HEK293 (cell line): ENCODE measurements at regions not wholly inside any gene's neighbourhood (a gene's known extent, or its start where the extent isn't known, plus 50 kb on each side); places are given as distances from the start of the nearest gene placed in this dataset.

ENCODE experiments used
- GFI1B ChIP-seq: fragments of 450-650 bp; formaldehyde crosslinking; IDR thresholded peaks from 2 replicates; pipeline ENCODE4 v1.5.1; 2016; ENCODE audit warnings: missing biosample characterization, missing genetic modification characterization
- HOXA7 ChIP-seq: sonication (generic); formaldehyde crosslinking; IDR thresholded peaks from 2 replicates; pipeline ENCODE4 v1.8.1; 2022; ENCODE audit warnings: missing genetic modification reagents, borderline replicate concordance
- PRDM6 ChIP-seq: fragments of 450-650 bp; formaldehyde crosslinking; IDR thresholded peaks from 2 replicates; pipeline ENCODE4 v1.5.1; 2017; ENCODE audit warnings: missing biosample characterization, missing genetic modification characterization
- RBAK ChIP-seq: fragments of 450-650 bp; formaldehyde crosslinking; IDR thresholded peaks from 2 replicates; pipeline ENCODE4 v1.5.1; 2016; ENCODE audit warnings: missing biosample characterization, missing genetic modification characterization
- WT1 ChIP-seq: fragments of 450-650 bp; formaldehyde crosslinking; IDR thresholded peaks from 2 replicates; pipeline ENCODE4 v1.5.1; 2016; ENCODE audit warnings: missing biosample characterization, missing genetic modification characterization
- ZBTB1 ChIP-seq: fragments of 450-650 bp; formaldehyde crosslinking; IDR thresholded peaks from 2 replicates; pipeline ENCODE4 v1.5.1; 2016; ENCODE audit warnings: missing biosample characterization, missing genetic modification characterization
- ZEB2 ChIP-seq: fragments of 450-650 bp; formaldehyde crosslinking; IDR thresholded peaks from 2 replicates; pipeline ENCODE4 v1.5.1; 2016; ENCODE audit warnings: missing biosample characterization, missing genetic modification characterization
- ZFP41 ChIP-seq: fragments of 450-650 bp; formaldehyde crosslinking; IDR thresholded peaks from 2 replicates; pipeline ENCODE4 v1.5.1; 2016; ENCODE audit warnings: missing biosample characterization, missing genetic modification characterization, borderline replicate concordance
- ZNF112 ChIP-seq: fragments of 450-650 bp; formaldehyde crosslinking; IDR thresholded peaks from 2 replicates; pipeline ENCODE4 v1.5.0; 2017; ENCODE audit warnings: missing biosample characterization, missing genetic modification characterization
- ZNF121 ChIP-seq: fragments of 450-650 bp; formaldehyde crosslinking; IDR thresholded peaks from 2 replicates; pipeline ENCODE4 v1.5.1; 2016; ENCODE audit warnings: missing biosample characterization, missing genetic modification characterization
- ZNF132 ChIP-seq: fragments of 450-650 bp; formaldehyde crosslinking; IDR thresholded peaks from 2 replicates; pipeline ENCODE4 v1.5.1; 2017; ENCODE audit warnings: missing biosample characterization, missing genetic modification characterization, borderline replicate concordance
- ZNF19 ChIP-seq: fragments of 450-650 bp; formaldehyde crosslinking; IDR thresholded peaks from 2 replicates; pipeline ENCODE4; 2016; ENCODE audit warnings: missing biosample characterization, missing genetic modification characterization, low read depth
- ZNF2 ChIP-seq: fragments of 450-650 bp; formaldehyde crosslinking; IDR thresholded peaks from 2 replicates; pipeline ENCODE4 v1.5.1; 2016; ENCODE audit warnings: missing biosample characterization, missing genetic modification characterization
- ZNF221 ChIP-seq: fragments of 450-650 bp; formaldehyde crosslinking; IDR thresholded peaks from 2 replicates; pipeline ENCODE4 v1.5.1; 2017; ENCODE audit warnings: missing biosample characterization, missing genetic modification characterization, borderline replicate concordance
- ZNF280D ChIP-seq: fragments of 450-650 bp; formaldehyde crosslinking; IDR thresholded peaks from 2 replicates; pipeline ENCODE4 v1.5.1; 2016; ENCODE audit warnings: missing biosample characterization, missing genetic modification characterization
- ZNF426 ChIP-seq: fragments of 450-650 bp; formaldehyde crosslinking; IDR thresholded peaks from 2 replicates; pipeline ENCODE4 v1.5.1; 2017; ENCODE audit warnings: missing biosample characterization, missing genetic modification characterization, mild to moderate bottlenecking, inconsistent platforms, moderate library complexity
- ZNF473 ChIP-seq: fragments of 450-650 bp; formaldehyde crosslinking; IDR thresholded peaks from 2 replicates; pipeline ENCODE4 v1.5.1; 2017; ENCODE audit warnings: missing biosample characterization, missing genetic modification characterization
- ZNF521 ChIP-seq: fragments of 450-650 bp; formaldehyde crosslinking; IDR thresholded peaks from 2 replicates; pipeline ENCODE4 v1.5.1; 2017; ENCODE audit warnings: missing biosample characterization, mild to moderate bottlenecking, missing genetic modification characterization
- ZNF558 ChIP-seq: fragments of 450-650 bp; formaldehyde crosslinking; IDR thresholded peaks from 2 replicates; pipeline ENCODE4 v1.5.1; 2016; ENCODE audit warnings: missing biosample characterization, missing genetic modification characterization
- ZNF585B ChIP-seq: fragments of 450-650 bp; formaldehyde crosslinking; IDR thresholded peaks from 2 replicates; pipeline ENCODE4 v1.5.1; 2016; ENCODE audit warnings: missing biosample characterization, missing genetic modification characterization
- ZNF600 ChIP-seq: fragments of 450-650 bp; formaldehyde crosslinking; IDR thresholded peaks from 2 replicates; pipeline ENCODE4 v1.5.1; 2016; ENCODE audit warnings: missing biosample characterization, missing genetic modification characterization
- ZNF624 ChIP-seq: fragments of 450-650 bp; formaldehyde crosslinking; IDR thresholded peaks from 2 replicates; pipeline ENCODE4 v1.5.1; 2017; ENCODE audit warnings: missing biosample characterization, missing genetic modification characterization
- ZNF664 ChIP-seq: fragments of 450-650 bp; formaldehyde crosslinking; IDR thresholded peaks from 2 replicates; pipeline ENCODE4 v1.5.1; 2016; ENCODE audit warnings: missing biosample characterization, missing genetic modification characterization
- ZNF677 ChIP-seq: fragments of 450-650 bp; IDR thresholded peaks from 2 replicates; pipeline ENCODE4 v1.5.0; 2018; ENCODE audit warnings: missing biosample characterization, mild to moderate bottlenecking, missing genetic modification characterization, moderate library complexity
- ZNF701 ChIP-seq: fragments of 450-650 bp; formaldehyde crosslinking; IDR thresholded peaks from 2 replicates; pipeline ENCODE4 v1.5.1; 2016; ENCODE audit warnings: missing biosample characterization, missing genetic modification characterization
- ZNF785 ChIP-seq: fragments of 450-650 bp; formaldehyde crosslinking; IDR thresholded peaks from 2 replicates; pipeline ENCODE4 v1.5.1; 2016; ENCODE audit warnings: missing biosample characterization, missing genetic modification characterization
- TF ChIP-seq, protein P1 (sequence below): fragments of 450-650 bp; formaldehyde crosslinking; IDR thresholded peaks from 2 replicates; pipeline ENCODE4 v1.5.1; 2016; ENCODE audit warnings: missing biosample characterization, missing genetic modification characterization, borderline replicate concordance
- TF ChIP-seq, protein P2 (sequence below): fragments of 450-650 bp; formaldehyde crosslinking; IDR thresholded peaks from 2 replicates; pipeline ENCODE4 v1.5.1; 2016; ENCODE audit warnings: missing biosample characterization, missing genetic modification characterization
- TF ChIP-seq, protein P3 (sequence below): fragments of 450-650 bp; formaldehyde crosslinking; IDR thresholded peaks from 2 replicates; pipeline ENCODE4 v1.5.1; 2016; ENCODE audit warnings: missing biosample characterization, missing genetic modification characterization

DNA sequence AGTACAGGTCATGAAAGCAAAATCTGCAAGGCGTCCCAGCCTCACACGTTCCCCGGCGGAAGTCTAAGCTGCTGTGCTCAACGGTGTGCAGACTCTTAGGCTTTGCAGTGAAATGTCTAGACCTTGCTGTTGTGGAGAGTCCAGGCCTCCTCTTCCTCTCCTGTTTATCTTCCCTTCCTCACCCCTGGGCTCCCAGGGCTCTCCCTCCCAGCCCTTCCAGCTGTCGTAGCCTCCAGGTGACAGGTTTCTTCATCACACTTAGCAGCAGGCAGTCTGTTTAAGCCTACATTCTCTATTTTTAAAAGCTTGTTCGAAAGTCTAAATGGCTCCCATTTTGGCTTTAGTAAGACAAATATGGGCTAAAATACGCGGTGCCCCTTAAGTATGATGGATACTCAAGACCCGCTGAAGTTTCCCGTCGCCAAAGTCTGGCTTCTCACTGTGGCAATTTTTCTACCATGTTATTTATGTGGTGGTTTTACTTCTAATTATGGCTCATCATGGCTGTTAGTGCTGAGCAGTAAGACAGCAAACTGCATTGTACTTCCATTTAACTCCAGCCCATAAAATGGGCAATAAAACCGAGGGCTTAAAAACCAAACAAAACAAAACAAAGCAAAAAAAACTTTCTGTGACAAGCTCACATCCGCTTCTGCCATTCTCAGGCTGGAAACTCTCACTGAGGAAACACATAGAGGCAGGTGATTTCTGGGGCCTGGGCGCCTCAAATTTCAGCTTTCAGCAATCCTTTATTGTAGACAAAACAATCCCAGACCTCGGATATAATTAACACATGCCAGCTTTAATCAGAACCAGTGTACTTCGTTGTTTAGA lies 243.2 kb downstream of the SNX10 start (continued):
- TF ChIP-seq ZNF221 (tag by site-specific recombination) (no peak), ZFP41 (tag by site-specific recombination) (no peak), ZNF121 (tag by site-specific recombination) (no peak), ZNF785 (tag by site-specific recombination) (no peak), ZNF677 (tag by site-specific recombination) (no peak), ZNF112 (tag by site-specific recombination) (no peak), PRDM6 (tag by site-specific recombination) (peak; percentile 100), ZNF664 (tag by site-specific recombination) (peak; percentile 34; the same call in 1 of the 2 replicates), ZNF521 (tag by site-specific recombination) (no peak), RBAK (tag by site-specific recombination) (no peak), GFI1B (peak; percentile 88), ZNF132 (no peak), ZNF19 (no peak), ZBTB1 (tag by site-specific recombination) (peak; percentile 28; the same call in 1 of the 2 replicates), HOXA7 (CRISPR knock-in tag) (no peak), ZNF280D (tag by site-specific recombination) (no peak), ZEB2 (peak; percentile 74; the same call in 1 of the 2 replicates), ZNF2 (tag by site-specific recombination) (peak; percentile 79), ZNF558 (tag by site-specific recombination) (no peak), ZNF585B (tag by site-specific recombination) (no peak), WT1 (tag by site-specific recombination) (peak; percentile 88), ZNF426 (tag by site-specific recombination) (no peak), ZNF701 (tag by site-specific recombination) (no peak), ZNF600 (tag by site-specific recombination) (no peak), ZNF624 (no peak), ZNF473 (no peak)
- TF ChIP-seq, protein P1, sequence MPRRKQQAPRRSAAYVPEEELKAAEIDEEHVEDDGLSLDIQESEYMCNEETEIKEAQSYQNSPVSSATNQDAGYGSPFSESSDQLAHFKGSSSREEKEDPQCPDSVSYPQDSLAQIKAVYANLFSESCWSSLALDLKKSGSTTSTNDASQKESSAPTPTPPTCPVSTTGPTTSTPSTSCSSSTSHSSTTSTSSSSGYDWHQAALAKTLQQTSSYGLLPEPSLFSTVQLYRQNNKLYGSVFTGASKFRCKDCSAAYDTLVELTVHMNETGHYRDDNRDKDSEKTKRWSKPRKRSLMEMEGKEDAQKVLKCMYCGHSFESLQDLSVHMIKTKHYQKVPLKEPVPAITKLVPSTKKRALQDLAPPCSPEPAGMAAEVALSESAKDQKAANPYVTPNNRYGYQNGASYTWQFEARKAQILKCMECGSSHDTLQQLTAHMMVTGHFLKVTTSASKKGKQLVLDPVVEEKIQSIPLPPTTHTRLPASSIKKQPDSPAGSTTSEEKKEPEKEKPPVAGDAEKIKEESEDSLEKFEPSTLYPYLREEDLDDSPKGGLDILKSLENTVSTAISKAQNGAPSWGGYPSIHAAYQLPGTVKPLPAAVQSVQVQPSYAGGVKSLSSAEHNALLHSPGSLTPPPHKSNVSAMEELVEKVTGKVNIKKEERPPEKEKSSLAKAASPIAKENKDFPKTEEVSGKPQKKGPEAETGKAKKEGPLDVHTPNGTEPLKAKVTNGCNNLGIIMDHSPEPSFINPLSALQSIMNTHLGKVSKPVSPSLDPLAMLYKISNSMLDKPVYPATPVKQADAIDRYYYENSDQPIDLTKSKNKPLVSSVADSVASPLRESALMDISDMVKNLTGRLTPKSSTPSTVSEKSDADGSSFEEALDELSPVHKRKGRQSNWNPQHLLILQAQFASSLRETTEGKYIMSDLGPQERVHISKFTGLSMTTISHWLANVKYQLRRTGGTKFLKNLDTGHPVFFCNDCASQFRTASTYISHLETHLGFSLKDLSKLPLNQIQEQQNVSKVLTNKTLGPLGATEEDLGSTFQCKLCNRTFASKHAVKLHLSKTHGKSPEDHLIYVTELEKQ (tag by site-specific recombination), result peak; percentile 82
- TF ChIP-seq, protein P2, sequence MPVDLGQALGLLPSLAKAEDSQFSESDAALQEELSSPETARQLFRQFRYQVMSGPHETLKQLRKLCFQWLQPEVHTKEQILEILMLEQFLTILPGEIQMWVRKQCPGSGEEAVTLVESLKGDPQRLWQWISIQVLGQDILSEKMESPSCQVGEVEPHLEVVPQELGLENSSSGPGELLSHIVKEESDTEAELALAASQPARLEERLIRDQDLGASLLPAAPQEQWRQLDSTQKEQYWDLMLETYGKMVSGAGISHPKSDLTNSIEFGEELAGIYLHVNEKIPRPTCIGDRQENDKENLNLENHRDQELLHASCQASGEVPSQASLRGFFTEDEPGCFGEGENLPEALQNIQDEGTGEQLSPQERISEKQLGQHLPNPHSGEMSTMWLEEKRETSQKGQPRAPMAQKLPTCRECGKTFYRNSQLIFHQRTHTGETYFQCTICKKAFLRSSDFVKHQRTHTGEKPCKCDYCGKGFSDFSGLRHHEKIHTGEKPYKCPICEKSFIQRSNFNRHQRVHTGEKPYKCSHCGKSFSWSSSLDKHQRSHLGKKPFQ (tag by site-specific recombination), result peak; percentile 69; the same call in 1 of the 2 replicates
- TF ChIP-seq, protein P3, sequence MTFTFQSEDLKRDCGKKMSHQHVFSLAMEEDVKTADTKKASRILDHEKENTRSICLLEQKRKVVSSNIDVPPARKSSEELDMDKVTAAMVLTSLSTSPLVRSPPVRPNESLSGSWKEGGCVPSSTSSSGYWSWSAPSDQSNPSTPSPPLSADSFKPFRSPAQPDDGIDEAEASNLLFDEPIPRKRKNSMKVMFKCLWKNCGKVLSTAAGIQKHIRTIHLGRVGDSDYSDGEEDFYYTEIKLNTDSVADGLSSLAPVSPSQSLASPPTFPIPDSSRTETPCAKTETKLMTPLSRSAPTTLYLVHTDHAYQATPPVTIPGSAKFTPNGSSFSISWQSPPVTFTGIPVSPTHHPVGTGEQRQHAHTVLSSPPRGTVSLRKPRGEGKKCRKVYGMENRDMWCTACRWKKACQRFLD (tag by site-specific recombination), result no peak
